ENCODE measurements at regions not wholly inside any gene's neighbourhood (a gene's known extent, or its start where the extent isn't known, plus 50 kb on each side); places are given as distances from the start of the nearest gene placed in this dataset.

GRCh38 chr7:81181066-81181465, 262.2 kb upstream of the SEMA3C start:
- TF ChIP-seq EZH2 (IDR thresholded peaks at IDR 0.05; ENCODE audit: low read length, unreplicated experiment) (no peak), EZH2phosphoT487 (IDR thresholded peaks at IDR 0.05; ENCODE audit: borderline replicate concordance, low read length) (no peak), CTCF (conservative IDR thresholded peaks at IDR 0.05; ENCODE audit: low read depth, low read length) (no peak)
- Histone ChIP-seq H3K79me2 (ENCODE audit: low read length) (no peaks in the 10 kb centered on the region), H4K20me1 (ENCODE audit: low read length) (no peaks in the 10 kb centered on the region), H3K4me3 (ENCODE audit: low read length) (no peak overlapping the region), H3K36me3 (ENCODE audit: low read depth, low read length) (no peaks in the 10 kb centered on the region), H2AFZ (ENCODE audit: low read length) (no peak overlapping the region), H3K27me3 (ENCODE audit: low read length) (no peaks in the 10 kb centered on the region), H3K9ac (ENCODE audit: low read length) (no peak overlapping the region), H3K4me1 (ENCODE audit: insufficient read depth, low read length) (no peaks in the 10 kb centered on the region), H3K9me3 (ENCODE audit: low read length) (no peaks in the 10 kb centered on the region), H3K4me2 (ENCODE audit: low read length) (no peak overlapping the region), H3K9me2 (replicated peaks; ENCODE audit: low read length) (no peaks in the 10 kb centered on the region), H3F3A (ENCODE audit: low read length, unreplicated experiment) (no peaks in the 10 kb centered on the region), H3K27ac (ENCODE audit: low read length) (no peak overlapping the region)
- intact Hi-C loops (cut with micrococcal nuclease) = no loop called here
- no peak for DNase-seq
- ATAC-seq = no peak
- CTCF ChIA-PET = no interaction called here
- no TSS peak for BruUV-seq (replicated peaks)
- POLR2A ChIA-PET (ENCODE audit: unreplicated experiment) = no interaction called here

GRCh38 chr7:81180573-81180972, 261.7 kb upstream of the SEMA3C start:
- Histone ChIP-seq H3F3A (ENCODE audit: low read length, unreplicated experiment) (no peaks in the 10 kb centered on the region), H3K79me2 (ENCODE audit: low read length) (no peaks in the 10 kb centered on the region), H3K9me3 (ENCODE audit: low read length) (no peaks in the 10 kb centered on the region), H3K4me2 (ENCODE audit: low read length) (no peak overlapping the region), H3K36me3 (ENCODE audit: low read depth, low read length) (no peaks in the 10 kb centered on the region), H3K4me1 (ENCODE audit: insufficient read depth, low read length) (no peaks in the 10 kb centered on the region), H3K9me2 (replicated peaks; ENCODE audit: low read length) (no peaks in the 10 kb centered on the region), H3K4me3 (ENCODE audit: low read length) (no peak overlapping the region), H3K27ac (ENCODE audit: low read length) (no peak overlapping the region), H3K27me3 (ENCODE audit: low read length) (no peaks in the 10 kb centered on the region), H2AFZ (ENCODE audit: low read length) (no peak overlapping the region), H4K20me1 (ENCODE audit: low read length) (no peaks in the 10 kb centered on the region), H3K9ac (ENCODE audit: low read length) (no peak overlapping the region)
- POLR2A ChIA-PET (ENCODE audit: unreplicated experiment) = no interaction called here
- intact Hi-C loops (cut with micrococcal nuclease) = no loop called here
- no TSS peak for BruUV-seq (replicated peaks)
- DNase-seq = no peak
- CTCF ChIA-PET = no interaction called here
- no peak for TF ChIP-seq CTCF (conservative IDR thresholded peaks at IDR 0.05; ENCODE audit: low read depth, low read length)
- TF ChIP-seq EZH2 (IDR thresholded peaks at IDR 0.05; ENCODE audit: low read length, unreplicated experiment) = no peak
- no peak for TF ChIP-seq EZH2phosphoT487 (IDR thresholded peaks at IDR 0.05; ENCODE audit: borderline replicate concordance, low read length)
- no peak for ATAC-seq

- Histone ChIP-seq H3K79me2 (ENCODE audit: low read length) (no peaks in the 10 kb centered on the region), H2AFZ (ENCODE audit: low read length) (no peak overlapping the region), H3K4me3 (ENCODE audit: low read length) (no peak overlapping the region), H3K9me2 (replicated peaks; ENCODE audit: low read length) (no peaks in the 10 kb centered on the region), H3K27me3 (ENCODE audit: low read length) (no peaks in the 10 kb centered on the region), H4K20me1 (ENCODE audit: low read length) (no peaks in the 10 kb centered on the region), H3K4me1 (ENCODE audit: insufficient read depth, low read length) (peaks cover 9% of the 10 kb centered on the region), H3F3A (ENCODE audit: low read length, unreplicated experiment) (no peaks in the 10 kb centered on the region), H3K4me2 (ENCODE audit: low read length) (no peak overlapping the region), H3K27ac (ENCODE audit: low read length) (no peak overlapping the region), H3K9ac (ENCODE audit: low read length) (no peak overlapping the region), H3K36me3 (ENCODE audit: low read depth, low read length) (no peaks in the 10 kb centered on the region), H3K9me3 (ENCODE audit: low read length) (no peaks in the 10 kb centered on the region)
- ATAC-seq (no peak), DNase-seq (peak; percentile 54)
- TF ChIP-seq CTCF (conservative IDR thresholded peaks at IDR 0.05; ENCODE audit: low read depth, low read length) (no peak), EZH2phosphoT487 (IDR thresholded peaks at IDR 0.05; ENCODE audit: borderline replicate concordance, low read length) (no peak), EZH2 (IDR thresholded peaks at IDR 0.05; ENCODE audit: low read length, unreplicated experiment) (no peak)
- ChIA-PET POLR2A (ENCODE audit: unreplicated experiment) (no interaction called here), CTCF (no interaction called here)
- intact Hi-C loops (cut with micrococcal nuclease) = no loop called here
- no TSS peak for BruUV-seq (replicated peaks)
Measured at GRCh38 chr7:81175275-81175940, 256.6 kb upstream of the SEMA3C start.
